NCI-H2107 treated with DMSO at 0.1 percent for 48 hours (cell line): ENCODE measurements at regions not wholly inside any gene's neighbourhood (a gene's known extent, or its start where the extent isn't known, plus 50 kb on each side); places are given as distances from the start of the nearest gene placed in this dataset.

ENCODE experiments used
- DNase-seq: peaks from one replicate; lab custom pipeline; 2025; ENCODE audit not compliant: unreplicated experiment; lab: John Stamatoyannopoulos, UW

GRCh38 chr7:124692425-124692824 lies 73.2 kb downstream of the GPR37 start:
- no peak for DNase-seq

GRCh38 chr7:124690840-124691239 lies 74.8 kb downstream of the GPR37 start:
- no peak for DNase-seq

- DNase-seq, result no peak
These were observed 75.7 kb downstream of the GPR37 start for GRCh38 chr7:124689931-124690330.

GRCh38 chr7:124689523-124689922 lies 76.1 kb downstream of the GPR37 start:
- no peak for DNase-seq

- no peak for DNase-seq
These were observed 76.6 kb downstream of the GPR37 start for GRCh38 chr7:124688991-124689390.

- no peak for DNase-seq
These were observed 78.9 kb downstream of the GPR37 start for GRCh38 chr7:124686543-124687171.

- no peak for DNase-seq
These were observed 83.6 kb downstream of the GPR37 start for GRCh38 chr7:124681946-124682345.

- no peak for DNase-seq
These were observed 85.3 kb downstream of the GPR37 start for GRCh38 chr7:124680304-124680703.

- no peak for DNase-seq
These were observed 85.9 kb downstream of the GPR37 start for GRCh38 chr7:124679586-124680225.

GRCh38 chr7:124679146-124679545 lies 86.4 kb downstream of the GPR37 start:
- no peak for DNase-seq

GRCh38 chr7:124674451-124674850 lies 91.1 kb downstream of the GPR37 start:
- no peak for DNase-seq

- DNase-seq, result no peak
These were observed 93.6 kb downstream of the GPR37 start for GRCh38 chr7:124672011-124672410.

- DNase-seq, result no peak
These were observed 98.1 kb downstream of the GPR37 start for GRCh38 chr7:124667312-124668153.

GRCh38 chr7:124662937-124663336 lies 102.7 kb downstream of the GPR37 start:
- no peak for DNase-seq

GRCh38 chr7:124662372-124662771 lies 103.2 kb downstream of the GPR37 start:
- no peak for DNase-seq

- DNase-seq, result peak; percentile 49
These were observed 109.6 kb downstream of the GPR37 start for GRCh38 chr7:124655990-124656389.

GRCh38 chr7:124652237-124652636 lies 113.4 kb downstream of the GPR37 start:
- no peak for DNase-seq

GRCh38 chr7:124651136-124651535 lies 114.5 kb downstream of the GPR37 start:
- no peak for DNase-seq

- no peak for DNase-seq
These were observed 116.1 kb downstream of the GPR37 start for GRCh38 chr7:124649397-124650014.

- no peak for DNase-seq
These were observed 117.8 kb downstream of the GPR37 start for GRCh38 chr7:124647630-124648306.

- DNase-seq, result no peak
These were observed 119.9 kb downstream of the GPR37 start for GRCh38 chr7:124645704-124646103.
